Osteoblast (primary cell): ENCODE measurements at regions not wholly inside any gene's neighbourhood (a gene's known extent, or its start where the extent isn't known, plus 50 kb on each side); places are given as distances from the start of the nearest gene placed in this dataset.

Source experiments
- DNase-seq: peaks from one replicate; pipeline ENCODE4 v3.0.0; 2011; ENCODE audit warnings: low spot score, mixed read lengths; ENCODE audit not compliant: insufficient read length; ENCODE audit errors: missing footprints
- H2AFZ ChIP-seq: 2 replicates; pipeline ENCODE4 v1.6.0; 2011; ENCODE audit warnings: mild to moderate bottlenecking, low read length
- H3K27ac ChIP-seq: 2 replicates; pipeline ENCODE4 v1.5.1; 2011; ENCODE audit warnings: mild to moderate bottlenecking, low read depth, low read length, moderate library complexity
- H3K27me3 ChIP-seq: 2 replicates; pipeline ENCODE4 v1.6.0; 2012; ENCODE audit warnings: mild to moderate bottlenecking, control low read depth, inconsistent platforms, low read length, moderate library complexity; ENCODE audit not compliant: insufficient read depth
- H3K36me3 ChIP-seq: 2 replicates; pipeline ENCODE4 v1.5.1; 2011; ENCODE audit warnings: mild to moderate bottlenecking, low read length, control low read depth, moderate library complexity; ENCODE audit not compliant: insufficient read depth
- H3K4me1 ChIP-seq: 2 replicates; pipeline ENCODE4 v1.5.1; 2011; ENCODE audit warnings: mild to moderate bottlenecking, low read length, control low read depth, moderate library complexity; ENCODE audit not compliant: insufficient read depth
- H3K4me2 ChIP-seq: 2 replicates; pipeline ENCODE4 v1.6.0; 2011; ENCODE audit warnings: mild to moderate bottlenecking, low read length; ENCODE audit not compliant: insufficient read depth
- H3K4me3 ChIP-seq: fragments of 200-600 bp; sonication (generic); 3 replicates; pipeline ENCODE4 v1.5.1; 2012; ENCODE audit warnings: mild to moderate bottlenecking, low read length, inconsistent platforms; ENCODE audit not compliant: insufficient read depth
- H3K79me2 ChIP-seq: 2 replicates; pipeline ENCODE4 v1.6.0; 2012; ENCODE audit warnings: mild to moderate bottlenecking, low read length, control low read depth, inconsistent platforms; ENCODE audit not compliant: insufficient read depth
- H3K9me3 ChIP-seq: 2 replicates; pipeline ENCODE4 v1.5.1; 2011; ENCODE audit warnings: low read depth, low read length, control low read depth
- H4K20me1 ChIP-seq: 2 replicates; pipeline ENCODE4 v1.6.0; 2012; ENCODE audit warnings: mild to moderate bottlenecking, low read length, control low read depth; ENCODE audit not compliant: insufficient read depth
- TF ChIP-seq, protein P1 (sequence below): IDR thresholded peaks from 2 replicates; pipeline ENCODE4 v1.5.1; 2011; ENCODE audit warnings: mild to moderate bottlenecking, low read depth, low read length, moderate library complexity; ENCODE audit errors: extremely low read depth

DNA sequence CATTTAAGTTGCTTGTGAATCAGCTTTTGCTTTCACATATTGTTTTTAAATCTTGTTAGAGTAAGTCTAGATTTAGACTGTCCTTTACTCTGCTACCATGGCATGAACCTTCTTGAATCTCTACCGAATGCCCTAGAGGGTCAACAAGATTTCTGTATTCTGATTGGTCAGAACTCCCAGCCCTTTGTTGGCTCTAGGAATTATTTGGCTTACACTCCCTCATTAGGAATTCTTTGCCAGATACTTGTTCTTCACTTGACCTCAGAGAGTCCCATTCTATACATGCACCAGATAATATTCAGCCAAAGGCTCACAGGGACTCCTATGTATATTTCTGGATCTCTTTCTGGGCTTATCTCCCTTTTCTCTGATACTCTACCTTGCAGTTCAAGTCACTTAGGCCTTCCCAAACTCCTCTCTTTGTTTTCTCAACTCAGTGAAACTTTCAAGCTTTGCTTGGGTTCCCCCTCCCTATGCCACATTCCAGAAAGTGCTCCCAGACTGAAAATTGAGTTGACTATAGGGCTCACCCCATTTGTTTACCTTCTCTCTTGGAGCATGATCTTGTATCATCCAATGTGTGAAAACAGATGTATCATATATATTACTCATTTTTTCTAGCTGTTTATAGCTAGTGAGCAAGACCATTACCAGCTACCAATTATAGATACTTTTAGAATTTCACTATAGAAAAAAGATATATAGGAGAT is 405.0 kb downstream of the PLPP3 start:
- DNase-seq = no peak
- TF ChIP-seq, protein P1, sequence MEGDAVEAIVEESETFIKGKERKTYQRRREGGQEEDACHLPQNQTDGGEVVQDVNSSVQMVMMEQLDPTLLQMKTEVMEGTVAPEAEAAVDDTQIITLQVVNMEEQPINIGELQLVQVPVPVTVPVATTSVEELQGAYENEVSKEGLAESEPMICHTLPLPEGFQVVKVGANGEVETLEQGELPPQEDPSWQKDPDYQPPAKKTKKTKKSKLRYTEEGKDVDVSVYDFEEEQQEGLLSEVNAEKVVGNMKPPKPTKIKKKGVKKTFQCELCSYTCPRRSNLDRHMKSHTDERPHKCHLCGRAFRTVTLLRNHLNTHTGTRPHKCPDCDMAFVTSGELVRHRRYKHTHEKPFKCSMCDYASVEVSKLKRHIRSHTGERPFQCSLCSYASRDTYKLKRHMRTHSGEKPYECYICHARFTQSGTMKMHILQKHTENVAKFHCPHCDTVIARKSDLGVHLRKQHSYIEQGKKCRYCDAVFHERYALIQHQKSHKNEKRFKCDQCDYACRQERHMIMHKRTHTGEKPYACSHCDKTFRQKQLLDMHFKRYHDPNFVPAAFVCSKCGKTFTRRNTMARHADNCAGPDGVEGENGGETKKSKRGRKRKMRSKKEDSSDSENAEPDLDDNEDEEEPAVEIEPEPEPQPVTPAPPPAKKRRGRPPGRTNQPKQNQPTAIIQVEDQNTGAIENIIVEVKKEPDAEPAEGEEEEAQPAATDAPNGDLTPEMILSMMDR = no peak
- Histone ChIP-seq H3K27ac (no peak overlapping the region), H3K36me3 (no peaks in the 10 kb centered on the region), H3K4me2 (no peak overlapping the region), H3K27me3 (no peaks in the 10 kb centered on the region), H4K20me1 (no peaks in the 10 kb centered on the region), H3K9me3 (no peaks in the 10 kb centered on the region), H3K79me2 (no peaks in the 10 kb centered on the region), H3K4me3 (no peak overlapping the region), H2AFZ (no peak overlapping the region), H3K4me1 (peaks cover 19% of the 10 kb centered on the region)

DNA sequence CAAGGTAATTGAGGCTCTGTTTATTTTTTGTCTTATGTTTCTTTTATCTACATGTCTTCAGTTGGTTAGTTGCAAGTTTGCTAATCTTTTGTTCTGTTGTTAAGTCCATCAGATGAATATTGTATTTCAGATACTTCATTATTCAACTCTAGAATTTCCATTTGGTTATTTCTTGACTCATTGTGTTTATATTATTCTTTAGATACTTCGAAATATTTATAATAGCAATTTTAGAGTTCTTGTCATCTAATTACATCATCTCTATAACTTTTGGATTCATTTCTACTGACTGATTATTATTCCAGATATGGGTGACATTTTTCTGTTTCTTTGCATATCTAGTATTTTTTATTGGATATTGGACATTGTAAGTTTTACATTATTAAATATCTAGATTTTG is 405.6 kb downstream of the PLPP3 start:
- no peak overlapping the region for H2AFZ ChIP-seq
- no peak overlapping the region for H3K4me3 ChIP-seq
- no peaks in the 10 kb centered on the region for H3K79me2 ChIP-seq
- peaks cover 19% of the 10 kb centered on the region for H3K4me1 ChIP-seq
- DNase-seq = no peak
- H4K20me1 ChIP-seq = no peaks in the 10 kb centered on the region
- TF ChIP-seq, protein P1 = no peak
- no peaks in the 10 kb centered on the region for H3K27me3 ChIP-seq
- no peak overlapping the region for H3K27ac ChIP-seq
- no peaks in the 10 kb centered on the region for H3K36me3 ChIP-seq
- no peak overlapping the region for H3K4me2 ChIP-seq
- H3K9me3 ChIP-seq = no peaks in the 10 kb centered on the region

DNA sequence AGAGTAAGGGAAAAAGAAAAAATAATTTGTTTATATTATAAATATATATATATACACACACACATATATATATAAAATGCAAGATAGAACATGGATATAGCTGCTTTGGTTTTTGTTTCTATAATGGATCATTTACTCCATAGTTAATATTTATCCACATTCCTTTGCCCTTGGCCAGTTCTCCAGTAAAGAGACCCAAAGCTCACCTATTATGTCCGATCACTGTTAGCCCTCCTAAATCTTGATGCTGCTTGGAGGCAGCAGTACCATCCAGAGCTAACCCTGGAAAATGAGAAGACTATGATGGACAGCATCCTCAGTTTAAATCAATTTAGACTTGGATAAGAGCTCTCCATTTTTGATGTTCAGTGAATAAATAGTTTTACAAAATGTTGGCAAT is 407.7 kb downstream of the PLPP3 start:
- H3K4me2 ChIP-seq = no peak overlapping the region
- DNase-seq = no peak

DNA sequence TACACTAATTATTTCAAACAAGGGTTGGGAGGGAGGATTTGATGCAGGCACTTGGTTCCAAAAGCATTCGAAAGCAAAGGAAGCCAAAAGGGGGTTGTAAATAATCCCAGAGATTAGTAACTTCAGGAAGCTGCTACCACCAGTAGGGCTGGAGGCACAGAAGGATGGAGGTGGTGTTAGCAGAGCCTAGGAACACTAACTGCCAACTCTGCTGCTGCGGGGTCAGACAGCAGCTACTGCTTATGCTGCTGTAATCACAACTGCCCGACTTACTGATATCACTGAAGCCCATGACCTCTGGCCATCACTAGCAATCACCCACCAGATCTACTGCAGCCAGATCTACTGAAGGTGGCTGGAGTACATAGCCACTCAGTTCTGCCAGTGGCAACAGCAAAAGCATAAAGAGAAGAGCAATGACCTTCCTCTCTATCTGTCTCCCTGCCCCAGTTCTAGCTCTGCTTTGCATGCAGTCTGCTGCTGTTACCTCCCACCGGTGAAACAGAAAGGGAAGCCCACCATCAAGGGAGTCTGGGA is 408.5 kb downstream of the PLPP3 start:
- no peaks in the 10 kb centered on the region for H3K9me3 ChIP-seq
- H3K4me1 ChIP-seq = peaks cover 19% of the 10 kb centered on the region
- TF ChIP-seq, protein P1 = no peak
- no peaks in the 10 kb centered on the region for H4K20me1 ChIP-seq
- no peak overlapping the region for H2AFZ ChIP-seq
- H3K27ac ChIP-seq = no peak overlapping the region
- no peaks in the 10 kb centered on the region for H3K36me3 ChIP-seq
- no peaks in the 10 kb centered on the region for H3K27me3 ChIP-seq
- H3K79me2 ChIP-seq = no peaks in the 10 kb centered on the region
- H3K4me3 ChIP-seq = no peak overlapping the region
- no peak overlapping the region for H3K4me2 ChIP-seq
- DNase-seq = no peak

More for the DNA sequence above, 407.7 kb downstream of the PLPP3 start:
- H3K27ac ChIP-seq = no peak overlapping the region
- no peaks in the 10 kb centered on the region for H4K20me1 ChIP-seq
- H3K9me3 ChIP-seq = no peaks in the 10 kb centered on the region
- no peak overlapping the region for H3K4me3 ChIP-seq
- no peak overlapping the region for H2AFZ ChIP-seq
- H3K36me3 ChIP-seq = no peaks in the 10 kb centered on the region
- peaks cover 19% of the 10 kb centered on the region for H3K4me1 ChIP-seq
- TF ChIP-seq, protein P1 = no peak
- H3K27me3 ChIP-seq = no peaks in the 10 kb centered on the region
- no peaks in the 10 kb centered on the region for H3K79me2 ChIP-seq
